AG04449 (cell line): ENCODE measurements at regions not wholly inside any gene's neighbourhood (a gene's known extent, or its start where the extent isn't known, plus 50 kb on each side); places are given as distances from the start of the nearest gene placed in this dataset.

Experiments
- CTCF ChIA-PET: fragments of 350-600 bp; formaldehyde crosslinking; extraction: SDS; loops from one replicate; lab custom pipeline; 2021; ENCODE audit warnings: antibody characterized with exemption; lab: Yijun Ruan, JAX
- POLR2A ChIA-PET: fragments of 400-600, 350-600 bp; formaldehyde crosslinking; extraction: SDS; loops from one replicate; lab custom pipeline; 2020; ENCODE audit warnings: antibody characterized with exemption, inconsistent platforms; lab: Yijun Ruan, JAX
- DNase-seq: peaks from one replicate; pipeline ENCODE4 v3.0.0-alpha.2; 2010; ENCODE audit warnings: low read depth, low spot score
- H3K4me3 ChIP-seq: 2 replicates; pipeline ENCODE4 v1.5.1; 2011; ENCODE audit warnings: low read depth, mild to moderate bottlenecking, control low read depth, low read length
- TF ChIP-seq, protein P1 (sequence below): IDR thresholded peaks from one replicate; pipeline ENCODE4 v1.5.1; 2011; ENCODE audit warnings: mild to moderate bottlenecking, moderate library complexity, low read length, control low read depth, inconsistent platforms; ENCODE audit not compliant: insufficient read depth; ENCODE audit errors: missing control alignments

DNA sequence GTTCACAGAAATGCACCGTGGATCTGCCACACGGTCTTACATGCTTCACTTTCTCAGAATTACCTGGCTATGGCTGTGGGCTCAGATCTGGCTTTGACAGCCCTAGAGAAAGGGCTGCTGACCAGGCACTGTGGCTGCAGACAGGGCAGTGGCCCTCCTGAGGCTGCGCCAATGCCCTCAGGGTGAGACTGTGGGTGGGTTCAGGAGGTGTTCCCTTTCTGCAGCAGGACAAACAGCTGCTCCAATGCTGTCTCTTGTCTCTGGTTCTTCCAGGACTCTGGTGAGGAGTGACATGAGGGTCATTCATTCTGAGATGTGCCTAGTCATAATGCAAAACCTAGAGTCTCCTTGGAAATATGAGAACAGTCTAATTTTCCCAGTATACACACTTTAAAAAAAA, 90.5 kb upstream of the SMIM21 start:
- ChIA-PET POLR2A (no interaction called here), CTCF (no interaction called here)
- no peak overlapping the region for H3K4me3 ChIP-seq
- TF ChIP-seq, protein P1, sequence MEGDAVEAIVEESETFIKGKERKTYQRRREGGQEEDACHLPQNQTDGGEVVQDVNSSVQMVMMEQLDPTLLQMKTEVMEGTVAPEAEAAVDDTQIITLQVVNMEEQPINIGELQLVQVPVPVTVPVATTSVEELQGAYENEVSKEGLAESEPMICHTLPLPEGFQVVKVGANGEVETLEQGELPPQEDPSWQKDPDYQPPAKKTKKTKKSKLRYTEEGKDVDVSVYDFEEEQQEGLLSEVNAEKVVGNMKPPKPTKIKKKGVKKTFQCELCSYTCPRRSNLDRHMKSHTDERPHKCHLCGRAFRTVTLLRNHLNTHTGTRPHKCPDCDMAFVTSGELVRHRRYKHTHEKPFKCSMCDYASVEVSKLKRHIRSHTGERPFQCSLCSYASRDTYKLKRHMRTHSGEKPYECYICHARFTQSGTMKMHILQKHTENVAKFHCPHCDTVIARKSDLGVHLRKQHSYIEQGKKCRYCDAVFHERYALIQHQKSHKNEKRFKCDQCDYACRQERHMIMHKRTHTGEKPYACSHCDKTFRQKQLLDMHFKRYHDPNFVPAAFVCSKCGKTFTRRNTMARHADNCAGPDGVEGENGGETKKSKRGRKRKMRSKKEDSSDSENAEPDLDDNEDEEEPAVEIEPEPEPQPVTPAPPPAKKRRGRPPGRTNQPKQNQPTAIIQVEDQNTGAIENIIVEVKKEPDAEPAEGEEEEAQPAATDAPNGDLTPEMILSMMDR = no peak
- DNase-seq = no peak

DNA sequence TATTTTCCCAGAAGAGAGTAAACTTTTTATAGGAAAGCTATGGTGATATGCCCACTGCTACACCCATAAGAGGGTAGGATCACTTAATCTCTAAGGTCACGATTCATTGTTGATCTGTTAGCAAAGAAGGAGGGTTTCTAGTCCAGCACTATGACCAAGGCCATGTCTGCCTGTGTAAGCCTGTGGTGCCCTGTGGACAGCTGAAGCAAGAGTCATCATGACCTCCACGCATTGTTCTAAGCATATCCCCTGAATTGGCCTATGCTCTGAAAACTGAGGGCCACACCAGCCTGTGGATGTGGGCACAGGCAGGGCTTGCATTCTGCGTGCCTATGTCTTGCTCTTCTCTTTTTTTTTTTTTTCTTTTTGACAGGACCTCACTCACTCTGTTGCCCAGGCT, 89.8 kb upstream of the SMIM21 start:
- CTCF ChIA-PET = no interaction called here
- DNase-seq = no peak
- POLR2A ChIA-PET = no interaction called here
- TF ChIP-seq, protein P1 = no peak
- H3K4me3 ChIP-seq = no peak overlapping the region

DNA sequence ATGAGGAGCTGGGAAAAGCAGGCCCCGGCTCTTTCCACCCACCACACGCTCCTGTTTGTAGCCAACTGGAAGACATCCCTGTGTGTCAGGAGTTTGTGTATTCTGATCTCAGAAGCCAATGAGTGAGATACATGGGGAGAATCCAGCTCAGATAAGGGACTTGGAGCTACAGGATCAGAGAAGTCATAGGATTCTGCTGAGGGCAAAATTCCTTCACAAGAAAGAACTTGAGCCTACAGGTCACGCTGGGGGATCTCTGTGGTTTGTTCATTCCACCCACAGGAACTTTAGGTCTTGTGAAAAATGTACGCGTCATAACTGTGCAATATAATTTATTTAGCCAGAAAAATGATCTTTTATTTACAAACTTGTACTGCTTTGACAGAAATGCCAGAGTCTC, 80.1 kb upstream of the SMIM21 start:
- no peak overlapping the region for H3K4me3 ChIP-seq
- DNase-seq = no peak
- TF ChIP-seq, protein P1 = no peak
- ChIA-PET CTCF (interaction anchor here (1.8 kb wide), 1 partner anchor 12 kb away, joined by 4 read pairs; no protein-coding TSS in a partner anchor), POLR2A (no interaction called here)

DNA sequence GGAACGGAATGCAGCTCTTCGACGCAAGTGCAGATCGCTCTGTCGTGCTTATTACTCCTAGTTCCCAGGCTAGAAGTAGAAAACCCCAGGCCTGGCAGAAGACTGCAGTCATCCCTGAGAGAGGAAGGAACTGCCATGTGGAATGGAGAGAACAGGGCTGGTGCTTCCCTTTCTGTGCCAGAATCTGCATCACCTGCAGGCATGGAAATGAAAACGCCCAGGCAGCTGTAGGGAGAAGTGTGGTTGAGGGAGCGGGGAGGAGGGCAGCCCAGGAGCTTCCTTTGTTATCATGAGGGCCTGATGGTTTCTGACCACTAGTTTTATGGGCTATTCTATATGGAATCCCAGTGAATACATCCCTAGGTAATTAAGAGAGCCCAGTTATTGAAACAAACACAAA, 79.4 kb upstream of the SMIM21 start:
- no peak overlapping the region for H3K4me3 ChIP-seq
- TF ChIP-seq, protein P1 = no peak
- ChIA-PET POLR2A (no interaction called here), CTCF (interaction anchor here (1.8 kb wide), 1 partner anchor 11 kb away, joined by 4 read pairs; no protein-coding TSS in a partner anchor)
- DNase-seq = no peak

DNA sequence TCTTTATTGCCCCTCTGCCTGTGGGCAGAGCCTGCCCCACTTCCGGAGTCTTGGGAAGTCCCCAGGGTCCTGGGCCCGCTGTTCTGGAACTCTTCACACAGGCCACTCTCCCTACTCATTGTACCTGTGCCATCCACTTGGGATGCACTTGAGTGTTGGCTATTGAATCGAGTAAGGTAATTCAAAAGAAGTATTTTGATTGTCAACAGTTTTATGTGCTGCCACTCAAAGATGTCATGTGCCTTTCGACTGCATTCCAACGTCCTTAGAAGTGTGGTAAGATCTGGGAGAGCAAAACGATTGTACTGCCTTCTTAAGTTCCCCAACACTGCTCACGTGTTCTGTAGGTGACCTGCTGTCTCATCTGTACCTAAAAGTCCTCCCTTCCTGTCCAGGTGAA, 77.0 kb upstream of the SMIM21 start:
- DNase-seq = no peak
- ChIA-PET CTCF (no interaction called here), POLR2A (no interaction called here)
- TF ChIP-seq, protein P1 = no peak
- no peak overlapping the region for H3K4me3 ChIP-seq

DNA sequence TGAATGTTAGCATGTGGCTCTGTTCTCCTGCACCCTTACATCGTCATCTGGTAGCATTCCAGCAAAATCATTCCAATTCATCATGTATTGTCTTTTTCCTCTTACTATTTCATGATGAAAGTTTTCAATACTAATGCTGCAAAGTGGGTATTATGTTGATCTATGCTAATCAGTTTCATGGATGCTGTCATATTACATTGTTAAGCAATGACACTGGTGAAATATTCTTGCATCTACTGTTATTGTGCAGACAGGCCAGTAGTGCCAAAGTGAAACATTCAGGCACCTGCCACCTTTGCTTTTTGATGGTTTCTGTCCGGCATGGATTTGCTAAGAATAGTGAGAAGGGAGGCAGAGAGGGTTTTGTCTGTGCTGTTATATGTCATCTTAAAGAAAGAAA, 76.1 kb upstream of the SMIM21 start:
- ChIA-PET POLR2A (no interaction called here), CTCF (interaction anchor here (1.0 kb wide), 1 partner anchor 225 kb away, joined by 3 read pairs; no protein-coding TSS in a partner anchor)
- TF ChIP-seq, protein P1 = no peak
- H3K4me3 ChIP-seq = no peak overlapping the region
- no peak for DNase-seq
